ENCODE measurements at regions not wholly inside any gene's neighbourhood (a gene's known extent, or its start where the extent isn't known, plus 50 kb on each side); places are given as distances from the start of the nearest gene placed in this dataset.

GRCh38 chr7:25333296-25333928 is 105.1 kb upstream of the NPVF start:
- no peak overlapping the region for H3K4me3 ChIP-seq (ENCODE audit: low read length in 2 of 2)
- H3K4me1 ChIP-seq (ENCODE audit: control insufficient read depth, insufficient read depth, low read length): no peaks in the 10 kb centered on the region
- no peaks in the 10 kb centered on the region for H3K9me3 ChIP-seq (ENCODE audit: control insufficient read depth in 2 of 2, low read length in 2 of 2)
- H3K36me3 ChIP-seq (ENCODE audit: control insufficient read depth in 2 of 2, insufficient read depth in 2 of 2, low read length in 2 of 2): no peaks in the 10 kb centered on the region
- H3K27me3 ChIP-seq (ENCODE audit: control insufficient read depth in 1 of 2, insufficient read depth in 2 of 2, low read length in 2 of 2): no peaks in the 10 kb centered on the region
- no peak overlapping the region for H3K9ac ChIP-seq (ENCODE audit: low read length in 2 of 2)
- H3K27ac ChIP-seq (ENCODE audit: low read length): no peak overlapping the region

- H3K36me3 ChIP-seq (ENCODE audit: control insufficient read depth in 2 of 2, insufficient read depth in 2 of 2, low read length in 2 of 2): no peaks in the 10 kb centered on the region
Measured at GRCh38 chr7:25347360-25348066, 119.2 kb upstream of the NPVF start.

GRCh38 chr7:25348104-25348503 is 119.8 kb upstream of the NPVF start:
- no peak overlapping the region for H3K4me3 ChIP-seq (ENCODE audit: low read length in 2 of 2)
- no peaks in the 10 kb centered on the region for H3K27me3 ChIP-seq (ENCODE audit: control insufficient read depth in 1 of 2, insufficient read depth in 2 of 2, low read length in 2 of 2)
- H3K9ac ChIP-seq (ENCODE audit: low read length in 2 of 2): no peak overlapping the region
- H3K4me1 ChIP-seq (ENCODE audit: control insufficient read depth, insufficient read depth, low read length): no peaks in the 10 kb centered on the region
- H3K27ac ChIP-seq (ENCODE audit: low read length): no peak overlapping the region
- H3K36me3 ChIP-seq (ENCODE audit: control insufficient read depth in 2 of 2, insufficient read depth in 2 of 2, low read length in 2 of 2): no peaks in the 10 kb centered on the region
- no peaks in the 10 kb centered on the region for H3K9me3 ChIP-seq (ENCODE audit: control insufficient read depth in 2 of 2, low read length in 2 of 2)

More at GRCh38 chr7:25347360-25348066, 119.2 kb upstream of the NPVF start:
- Histone ChIP-seq H3K27ac (ENCODE audit: low read length) (no peak overlapping the region), H3K27me3 (ENCODE audit: control insufficient read depth in 1 of 2, insufficient read depth in 2 of 2, low read length in 2 of 2) (no peaks in the 10 kb centered on the region), H3K9me3 (ENCODE audit: control insufficient read depth in 2 of 2, low read length in 2 of 2) (no peaks in the 10 kb centered on the region), H3K4me1 (ENCODE audit: control insufficient read depth, insufficient read depth, low read length) (no peaks in the 10 kb centered on the region), H3K4me3 (ENCODE audit: low read length in 2 of 2) (no peak overlapping the region), H3K9ac (ENCODE audit: low read length in 2 of 2) (no peak overlapping the region)

- Histone ChIP-seq H3K36me3 (ENCODE audit: control insufficient read depth in 2 of 2, insufficient read depth in 2 of 2, low read length in 2 of 2) (no peaks in the 10 kb centered on the region), H3K4me1 (ENCODE audit: control insufficient read depth, insufficient read depth, low read length) (no peaks in the 10 kb centered on the region), H3K27ac (ENCODE audit: low read length) (no peak overlapping the region), H3K9me3 (ENCODE audit: control insufficient read depth in 2 of 2, low read length in 2 of 2) (no peaks in the 10 kb centered on the region), H3K27me3 (ENCODE audit: control insufficient read depth in 1 of 2, insufficient read depth in 2 of 2, low read length in 2 of 2) (no peaks in the 10 kb centered on the region), H3K9ac (ENCODE audit: low read length in 2 of 2) (no peak overlapping the region), H3K4me3 (ENCODE audit: low read length in 2 of 2) (no peak overlapping the region)
Measured at GRCh38 chr7:25349283-25350017, 121.2 kb upstream of the NPVF start.

- Histone ChIP-seq H3K9ac (ENCODE audit: low read length in 2 of 2) (no peak overlapping the region), H3K36me3 (ENCODE audit: control insufficient read depth in 2 of 2, insufficient read depth in 2 of 2, low read length in 2 of 2) (no peaks in the 10 kb centered on the region), H3K9me3 (ENCODE audit: control insufficient read depth in 2 of 2, low read length in 2 of 2) (no peaks in the 10 kb centered on the region), H3K27ac (ENCODE audit: low read length) (no peak overlapping the region), H3K4me1 (ENCODE audit: control insufficient read depth, insufficient read depth, low read length) (no peaks in the 10 kb centered on the region), H3K4me3 (ENCODE audit: low read length in 2 of 2) (no peak overlapping the region), H3K27me3 (ENCODE audit: control insufficient read depth in 1 of 2, insufficient read depth in 2 of 2, low read length in 2 of 2) (no peaks in the 10 kb centered on the region)
Measured at GRCh38 chr7:25350041-25350440, 121.8 kb upstream of the NPVF start.

GRCh38 chr7:25351761-25352160 is 123.5 kb upstream of the NPVF start:
- Histone ChIP-seq H3K9me3 (ENCODE audit: control insufficient read depth in 2 of 2, low read length in 2 of 2) (no peaks in the 10 kb centered on the region), H3K27ac (ENCODE audit: low read length) (no peak overlapping the region), H3K27me3 (ENCODE audit: control insufficient read depth in 1 of 2, insufficient read depth in 2 of 2, low read length in 2 of 2) (no peaks in the 10 kb centered on the region), H3K9ac (ENCODE audit: low read length in 2 of 2) (no peak overlapping the region), H3K36me3 (ENCODE audit: control insufficient read depth in 2 of 2, insufficient read depth in 2 of 2, low read length in 2 of 2) (no peaks in the 10 kb centered on the region), H3K4me1 (ENCODE audit: control insufficient read depth, insufficient read depth, low read length) (no peaks in the 10 kb centered on the region), H3K4me3 (ENCODE audit: low read length in 2 of 2) (no peak overlapping the region)

- no peaks in the 10 kb centered on the region for H3K9me3 ChIP-seq (ENCODE audit: control insufficient read depth in 2 of 2, low read length in 2 of 2)
- H3K9ac ChIP-seq (ENCODE audit: low read length in 2 of 2): no peak overlapping the region
- H3K4me3 ChIP-seq (ENCODE audit: low read length in 2 of 2): no peak overlapping the region
- no peaks in the 10 kb centered on the region for H3K36me3 ChIP-seq (ENCODE audit: control insufficient read depth in 2 of 2, insufficient read depth in 2 of 2, low read length in 2 of 2)
- no peaks in the 10 kb centered on the region for H3K27me3 ChIP-seq (ENCODE audit: control insufficient read depth in 1 of 2, insufficient read depth in 2 of 2, low read length in 2 of 2)
- H3K4me1 ChIP-seq (ENCODE audit: control insufficient read depth, insufficient read depth, low read length): no peaks in the 10 kb centered on the region
- no peak overlapping the region for H3K27ac ChIP-seq (ENCODE audit: low read length)
Measured at GRCh38 chr7:25353196-25353595, 124.9 kb upstream of the NPVF start.

- H3K4me3 ChIP-seq (ENCODE audit: low read length in 2 of 2): no peak overlapping the region
- no peaks in the 10 kb centered on the region for H3K9me3 ChIP-seq (ENCODE audit: control insufficient read depth in 2 of 2, low read length in 2 of 2)
- H3K4me1 ChIP-seq (ENCODE audit: control insufficient read depth, insufficient read depth, low read length): no peaks in the 10 kb centered on the region
- H3K27me3 ChIP-seq (ENCODE audit: control insufficient read depth in 1 of 2, insufficient read depth in 2 of 2, low read length in 2 of 2): no peaks in the 10 kb centered on the region
- no peaks in the 10 kb centered on the region for H3K36me3 ChIP-seq (ENCODE audit: control insufficient read depth in 2 of 2, insufficient read depth in 2 of 2, low read length in 2 of 2)
- no peak overlapping the region for H3K9ac ChIP-seq (ENCODE audit: low read length in 2 of 2)
- no peak overlapping the region for H3K27ac ChIP-seq (ENCODE audit: low read length)
Measured at GRCh38 chr7:25353732-25354131, 125.4 kb upstream of the NPVF start.

- Histone ChIP-seq H3K9me3 (ENCODE audit: control insufficient read depth in 2 of 2, low read length in 2 of 2) (no peaks in the 10 kb centered on the region), H3K4me1 (ENCODE audit: control insufficient read depth, insufficient read depth, low read length) (no peaks in the 10 kb centered on the region), H3K4me3 (ENCODE audit: low read length in 2 of 2) (no peak overlapping the region), H3K9ac (ENCODE audit: low read length in 2 of 2) (no peak overlapping the region), H3K27ac (ENCODE audit: low read length) (no peak overlapping the region), H3K36me3 (ENCODE audit: control insufficient read depth in 2 of 2, insufficient read depth in 2 of 2, low read length in 2 of 2) (no peaks in the 10 kb centered on the region), H3K27me3 (ENCODE audit: control insufficient read depth in 1 of 2, insufficient read depth in 2 of 2, low read length in 2 of 2) (no peaks in the 10 kb centered on the region)
Measured at GRCh38 chr7:25356534-25357151, 128.4 kb upstream of the NPVF start.

GRCh38 chr7:25358926-25359325 is 130.6 kb upstream of the NPVF start:
- H3K9ac ChIP-seq (ENCODE audit: low read length in 2 of 2): no peak overlapping the region

More at GRCh38 chr7:25358926-25359325, 130.6 kb upstream of the NPVF start:
- H3K27me3 ChIP-seq (ENCODE audit: control insufficient read depth in 1 of 2, insufficient read depth in 2 of 2, low read length in 2 of 2): no peaks in the 10 kb centered on the region
- H3K4me3 ChIP-seq (ENCODE audit: low read length in 2 of 2): no peak overlapping the region
- no peaks in the 10 kb centered on the region for H3K4me1 ChIP-seq (ENCODE audit: control insufficient read depth, insufficient read depth, low read length)
- no peak overlapping the region for H3K27ac ChIP-seq (ENCODE audit: low read length)
- H3K9me3 ChIP-seq (ENCODE audit: control insufficient read depth in 2 of 2, low read length in 2 of 2): no peaks in the 10 kb centered on the region
- H3K36me3 ChIP-seq (ENCODE audit: control insufficient read depth in 2 of 2, insufficient read depth in 2 of 2, low read length in 2 of 2): no peaks in the 10 kb centered on the region

Measured in stomach smooth muscle (tissue), 2 donors.